Progenitor cell of endocrine pancreas (in vitro differentiated cells): ENCODE measurements at regions not wholly inside any gene's neighbourhood (a gene's known extent, or its start where the extent isn't known, plus 50 kb on each side); places are given as distances from the start of the nearest gene placed in this dataset.
A peak's percentile ranks its signal among the peaks of the same experiment; 100 is the strongest.

Source experiments
- DNase-seq: peaks from one replicate; pipeline ENCODE4 v3.0.0; 2021; ENCODE audit warnings: low spot score; ENCODE audit not compliant: unreplicated experiment
- H3K27ac Mint-ChIP-seq: 2 replicates; pipeline ENCODE4 v1.8.0; 2021; ENCODE audit warnings: mild to moderate bottlenecking, moderate library complexity, mixed read lengths
- H3K27me3 Mint-ChIP-seq: 2 replicates; pipeline ENCODE4 v1.8.0; 2021; ENCODE audit warnings: mixed read lengths
- H3K36me3 Mint-ChIP-seq: 2 replicates; pipeline ENCODE4 v1.8.0; 2022; ENCODE audit warnings: mixed read lengths; ENCODE audit not compliant: insufficient read depth
- H3K4me1 Mint-ChIP-seq: 2 replicates; pipeline ENCODE4 v1.8.0; 2021; ENCODE audit warnings: low read depth, mixed read lengths
- H3K4me3 Mint-ChIP-seq: 2 replicates; pipeline ENCODE4 v1.8.0; 2021; ENCODE audit warnings: low read depth, mild to moderate bottlenecking, moderate library complexity, mixed read lengths
- H3K9me3 Mint-ChIP-seq: 2 replicates; pipeline ENCODE4 v1.8.0; 2021; ENCODE audit warnings: low read depth, mixed read lengths
- CTCF ChIP-seq: fragments of 200-600 bp; sonication (generic); IDR thresholded peaks from one replicate; pipeline ENCODE4 v1.5.0; 2021; ENCODE audit warnings: antibody characterized with exemption, mild to moderate bottlenecking; ENCODE audit not compliant: unreplicated experiment

GRCh38 chr14:100386121-100386520, 63.0 kb downstream of the SLC25A47 start:
- DNase-seq, result no peak
- Mint-ChIP-seq H3K4me3 (no peak overlapping the region), H3K27ac (peak overlapping the region; percentile 13), H3K9me3 (no peaks in the 10 kb centered on the region), H3K36me3 (no peaks in the 10 kb centered on the region), H3K4me1 (peaks cover 37% of the 10 kb centered on the region), H3K27me3 (no peaks in the 10 kb centered on the region)
- TF ChIP-seq CTCF, result no peak

- no peaks in the 10 kb centered on the region for H3K36me3 Mint-ChIP-seq
- DNase-seq, result no peak
- no peaks in the 10 kb centered on the region for H3K9me3 Mint-ChIP-seq
- peaks cover 34% of the 10 kb centered on the region for H3K4me1 Mint-ChIP-seq
- no peak overlapping the region for H3K27ac Mint-ChIP-seq
- H3K27me3 Mint-ChIP-seq, result no peaks in the 10 kb centered on the region
- TF ChIP-seq CTCF, result no peak
- no peak overlapping the region for H3K4me3 Mint-ChIP-seq
These were observed 63.7 kb downstream of the SLC25A47 start for GRCh38 chr14:100386846-100387245.

GRCh38 chr14:100387450-100387849, 64.3 kb downstream of the SLC25A47 start:
- Mint-ChIP-seq H3K4me1 (peaks cover 31% of the 10 kb centered on the region), H3K9me3 (no peaks in the 10 kb centered on the region), H3K4me3 (no peak overlapping the region), H3K36me3 (no peaks in the 10 kb centered on the region), H3K27me3 (peaks cover 3% of the 10 kb centered on the region), H3K27ac (no peak overlapping the region)
- DNase-seq, result no peak
- TF ChIP-seq CTCF, result no peak

- peaks cover 38% of the 10 kb centered on the region for H3K4me1 Mint-ChIP-seq
- H3K27ac Mint-ChIP-seq, result no peak overlapping the region
- H3K9me3 Mint-ChIP-seq, result no peaks in the 10 kb centered on the region
- no peaks in the 10 kb centered on the region for H3K36me3 Mint-ChIP-seq
- peaks cover 7% of the 10 kb centered on the region for H3K27me3 Mint-ChIP-seq
- TF ChIP-seq CTCF, result no peak
- DNase-seq, result no peak
- peak overlapping the region; percentile 5 for H3K4me3 Mint-ChIP-seq
These were observed 65.2 kb downstream of the SLC25A47 start for GRCh38 chr14:100388103-100389054.

- Mint-ChIP-seq H3K27me3 (peaks cover 7% of the 10 kb centered on the region), H3K27ac (no peak overlapping the region), H3K4me1 (peaks cover 39% of the 10 kb centered on the region), H3K9me3 (no peaks in the 10 kb centered on the region), H3K4me3 (no peak overlapping the region), H3K36me3 (no peaks in the 10 kb centered on the region)
- TF ChIP-seq CTCF, result no peak
- no peak for DNase-seq
These were observed 66.5 kb downstream of the SLC25A47 start for GRCh38 chr14:100389497-100390104.
